DND-41 (cell line): ENCODE measurements at regions not wholly inside any gene's neighbourhood (a gene's known extent, or its start where the extent isn't known, plus 50 kb on each side); places are given as distances from the start of the nearest gene placed in this dataset.

Experiments
- ATAC-seq: fragments of 200-7000 bp; cut with Tn5 transposase; 3 replicates; pipeline ENCODE4 v1.9.1; 2021; ENCODE audit warnings: low read depth; ENCODE audit not compliant: insufficient read depth
- DNase-seq: peaks from one replicate; pipeline ENCODE4 v3.0.0-alpha.2; 2020
- H2AFZ ChIP-seq: 2 replicates; pipeline ENCODE4 v1.6.0; 2012; ENCODE audit warnings: low read depth, low read length
- H3K27ac ChIP-seq: 2 replicates; pipeline ENCODE4 v1.5.1; 2012; ENCODE audit warnings: low read length, inconsistent platforms
- H3K27me3 ChIP-seq: fragments of 200-600 bp; sonication (generic); 2 replicates; pipeline ENCODE4 v1.6.0; 2012; ENCODE audit warnings: low read length, mild to moderate bottlenecking, inconsistent platforms; ENCODE audit not compliant: insufficient read depth, poor library complexity
- H3K36me3 ChIP-seq: 2 replicates; pipeline ENCODE4 v1.5.1; 2012; ENCODE audit warnings: low read length, inconsistent platforms; ENCODE audit not compliant: insufficient read depth
- H3K4me1 ChIP-seq: 2 replicates; pipeline ENCODE4 v1.5.1; 2012; ENCODE audit warnings: mild to moderate bottlenecking, low read length; ENCODE audit not compliant: insufficient read depth
- H3K4me2 ChIP-seq: 2 replicates; pipeline ENCODE4 v1.6.0; 2012; ENCODE audit warnings: mild to moderate bottlenecking, moderate library complexity, low read length, inconsistent platforms; ENCODE audit not compliant: insufficient read depth
- H3K4me3 ChIP-seq, 2 experiments: fragments of 200-600 bp in 1 of 2; shearing (Covaris generic) in 1 of 2; 2 replicates each; pipeline ENCODE4 v1.5.1; 2012 to 2016; ENCODE audit warnings: inconsistent platforms in 2 of 2, low read length in 2 of 2, mild to moderate bottlenecking in 2 of 2, low read depth in 1 of 2, moderate library complexity in 1 of 2
- H3K79me2 ChIP-seq: 2 replicates; pipeline ENCODE4 v1.6.0; 2012; ENCODE audit warnings: low read length, inconsistent platforms; ENCODE audit not compliant: insufficient read depth
- H3K9ac ChIP-seq: 2 replicates; pipeline ENCODE4 v1.6.0; 2012; ENCODE audit warnings: low read depth, mild to moderate bottlenecking, inconsistent platforms, low read length, moderate library complexity
- H3K9me3 ChIP-seq: 2 replicates; pipeline ENCODE4 v1.5.1; 2012; ENCODE audit warnings: low read length, moderate library complexity, mild to moderate bottlenecking, inconsistent platforms; ENCODE audit not compliant: insufficient read depth, severe bottlenecking
- H4K20me1 ChIP-seq: 2 replicates; pipeline ENCODE4 v1.6.0; 2012; ENCODE audit warnings: low read length; ENCODE audit not compliant: insufficient read depth
- CTCF ChIP-seq: IDR thresholded peaks from 2 replicates; pipeline ENCODE4 v1.5.1; 2012; ENCODE audit warnings: borderline replicate concordance, low read length, moderate library complexity, mild to moderate bottlenecking; ENCODE audit not compliant: poor library complexity, severe bottlenecking; ENCODE audit errors: extremely low read depth
- EZH2 ChIP-seq: IDR thresholded peaks from 3 replicates; pipeline ENCODE4 v1.6.1; 2012; ENCODE audit warnings: borderline replicate concordance, low read depth, mild to moderate bottlenecking, moderate library complexity, low read length, inconsistent platforms; ENCODE audit not compliant: severe bottlenecking

GRCh38 chr4:3861720-3862639 is 95.8 kb downstream of the ADRA2C start:
- H4K20me1 ChIP-seq: no peaks in the 10 kb centered on the region
- H3K9me3 ChIP-seq: no peaks in the 10 kb centered on the region
- H3K4me3 ChIP-seq: no peak overlapping the region
- no peak for ATAC-seq
- H3K27me3 ChIP-seq: no peaks in the 10 kb centered on the region
- no peak overlapping the region for H2AFZ ChIP-seq
- H3K27ac ChIP-seq: no peak overlapping the region
- no peak overlapping the region for H3K9ac ChIP-seq
- TF ChIP-seq CTCF (no peak), EZH2 (no peak)
- H3K4me2 ChIP-seq: no peak overlapping the region
- no peaks in the 10 kb centered on the region for H3K79me2 ChIP-seq
- no peaks in the 10 kb centered on the region for H3K36me3 ChIP-seq
- no peak for DNase-seq
- H3K4me1 ChIP-seq: no peaks in the 10 kb centered on the region

- H4K20me1 ChIP-seq: no peaks in the 10 kb centered on the region
- no peaks in the 10 kb centered on the region for H3K36me3 ChIP-seq
- ATAC-seq (no peak), DNase-seq (no peak)
- H3K79me2 ChIP-seq: no peaks in the 10 kb centered on the region
- H3K4me1 ChIP-seq: no peaks in the 10 kb centered on the region
- H3K4me2 ChIP-seq: no peak overlapping the region
- no peak overlapping the region for H2AFZ ChIP-seq
- H3K27me3 ChIP-seq: no peaks in the 10 kb centered on the region
- H3K9ac ChIP-seq: no peak overlapping the region
- no peaks in the 10 kb centered on the region for H3K9me3 ChIP-seq
- no peak overlapping the region for H3K4me3 ChIP-seq
- TF ChIP-seq EZH2 (no peak), CTCF (no peak)
- H3K27ac ChIP-seq: no peak overlapping the region
Measured at GRCh38 chr4:3862640-3863420, 96.6 kb downstream of the ADRA2C start.

GRCh38 chr4:3863841-3864741 is 97.9 kb downstream of the ADRA2C start:
- no peaks in the 10 kb centered on the region for H3K9me3 ChIP-seq
- H3K4me2 ChIP-seq: no peak overlapping the region
- no peak overlapping the region for H3K4me3 ChIP-seq
- H3K36me3 ChIP-seq: no peaks in the 10 kb centered on the region
- TF ChIP-seq EZH2: no peak
- TF ChIP-seq CTCF: no peak
- no peak overlapping the region for H2AFZ ChIP-seq
- ATAC-seq: no peak
- H3K9ac ChIP-seq: no peak overlapping the region
- no peaks in the 10 kb centered on the region for H3K27me3 ChIP-seq
- H3K4me1 ChIP-seq: no peaks in the 10 kb centered on the region
- no peaks in the 10 kb centered on the region for H4K20me1 ChIP-seq
- H3K79me2 ChIP-seq: no peaks in the 10 kb centered on the region
- no peak for DNase-seq
- H3K27ac ChIP-seq: no peak overlapping the region
